ENCODE measurements at regions not wholly inside any gene's neighbourhood (a gene's known extent, or its start where the extent isn't known, plus 50 kb on each side); places are given as distances from the start of the nearest gene placed in this dataset.

GRCh38 chr12:46468160-46468559, 95.6 kb upstream of the SLC38A2 start:
- TF ChIP-seq, protein P1, sequence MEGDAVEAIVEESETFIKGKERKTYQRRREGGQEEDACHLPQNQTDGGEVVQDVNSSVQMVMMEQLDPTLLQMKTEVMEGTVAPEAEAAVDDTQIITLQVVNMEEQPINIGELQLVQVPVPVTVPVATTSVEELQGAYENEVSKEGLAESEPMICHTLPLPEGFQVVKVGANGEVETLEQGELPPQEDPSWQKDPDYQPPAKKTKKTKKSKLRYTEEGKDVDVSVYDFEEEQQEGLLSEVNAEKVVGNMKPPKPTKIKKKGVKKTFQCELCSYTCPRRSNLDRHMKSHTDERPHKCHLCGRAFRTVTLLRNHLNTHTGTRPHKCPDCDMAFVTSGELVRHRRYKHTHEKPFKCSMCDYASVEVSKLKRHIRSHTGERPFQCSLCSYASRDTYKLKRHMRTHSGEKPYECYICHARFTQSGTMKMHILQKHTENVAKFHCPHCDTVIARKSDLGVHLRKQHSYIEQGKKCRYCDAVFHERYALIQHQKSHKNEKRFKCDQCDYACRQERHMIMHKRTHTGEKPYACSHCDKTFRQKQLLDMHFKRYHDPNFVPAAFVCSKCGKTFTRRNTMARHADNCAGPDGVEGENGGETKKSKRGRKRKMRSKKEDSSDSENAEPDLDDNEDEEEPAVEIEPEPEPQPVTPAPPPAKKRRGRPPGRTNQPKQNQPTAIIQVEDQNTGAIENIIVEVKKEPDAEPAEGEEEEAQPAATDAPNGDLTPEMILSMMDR (IDR thresholded peaks at IDR 0.05): no peak
- TF ChIP-seq POLR2AphosphoS5 (IDR thresholded peaks at IDR 0.05; ENCODE audit: insufficient read depth in 1 of 2, low read depth in 1 of 2): no peak

Measured in vagina (tissue), 2 donors.